Smooth muscle cell of the brain vasculature (primary cell): ENCODE measurements at regions not wholly inside any gene's neighbourhood (a gene's known extent, or its start where the extent isn't known, plus 50 kb on each side); places are given as distances from the start of the nearest gene placed in this dataset.

ENCODE experiments used
- DNase-seq: peaks from one replicate; pipeline ENCODE4 v3.0.0-alpha.2; 2012; ENCODE audit warnings: low read depth, low spot score

GRCh38 chr11:70501051-70501901 lies 102.9 kb downstream of the CTTN start:
- no peak for DNase-seq

DNA sequence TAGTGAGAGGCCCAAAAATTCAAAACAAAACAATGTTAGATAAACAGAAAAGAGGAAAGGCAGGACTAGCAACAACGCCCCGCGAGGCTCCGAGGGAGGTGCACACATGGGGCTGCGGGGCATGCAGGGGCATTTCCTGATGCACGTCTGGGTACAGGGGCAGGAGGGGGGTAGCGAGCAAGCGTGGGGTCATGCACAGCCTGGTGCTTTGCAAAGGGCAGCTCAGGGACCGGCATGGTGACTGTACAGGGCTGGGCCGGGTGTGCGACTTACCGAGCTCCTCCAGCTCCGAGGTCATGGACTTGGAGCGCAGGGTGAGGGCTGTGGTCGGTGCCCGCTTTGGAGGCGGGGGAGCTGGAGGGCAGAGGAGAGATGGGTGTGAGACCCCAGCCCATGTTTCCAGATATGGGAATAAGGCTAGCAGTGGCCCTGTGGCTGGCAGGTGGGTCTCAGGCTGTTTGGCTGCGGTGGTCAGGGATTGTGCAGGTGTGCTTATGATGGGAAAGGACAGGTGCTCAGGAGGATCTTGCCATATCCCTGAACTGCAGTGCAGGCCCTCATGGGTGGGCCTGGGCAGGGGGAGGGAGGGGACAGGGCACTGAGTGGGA lies 103.7 kb downstream of the CTTN start:
- DNase-seq: no peak

GRCh38 chr11:70502677-70503467 lies 104.5 kb downstream of the CTTN start:
- DNase-seq: no peak

- DNase-seq: no peak
These were observed 105.3 kb downstream of the CTTN start for GRCh38 chr11:70503468-70504221.

DNA sequence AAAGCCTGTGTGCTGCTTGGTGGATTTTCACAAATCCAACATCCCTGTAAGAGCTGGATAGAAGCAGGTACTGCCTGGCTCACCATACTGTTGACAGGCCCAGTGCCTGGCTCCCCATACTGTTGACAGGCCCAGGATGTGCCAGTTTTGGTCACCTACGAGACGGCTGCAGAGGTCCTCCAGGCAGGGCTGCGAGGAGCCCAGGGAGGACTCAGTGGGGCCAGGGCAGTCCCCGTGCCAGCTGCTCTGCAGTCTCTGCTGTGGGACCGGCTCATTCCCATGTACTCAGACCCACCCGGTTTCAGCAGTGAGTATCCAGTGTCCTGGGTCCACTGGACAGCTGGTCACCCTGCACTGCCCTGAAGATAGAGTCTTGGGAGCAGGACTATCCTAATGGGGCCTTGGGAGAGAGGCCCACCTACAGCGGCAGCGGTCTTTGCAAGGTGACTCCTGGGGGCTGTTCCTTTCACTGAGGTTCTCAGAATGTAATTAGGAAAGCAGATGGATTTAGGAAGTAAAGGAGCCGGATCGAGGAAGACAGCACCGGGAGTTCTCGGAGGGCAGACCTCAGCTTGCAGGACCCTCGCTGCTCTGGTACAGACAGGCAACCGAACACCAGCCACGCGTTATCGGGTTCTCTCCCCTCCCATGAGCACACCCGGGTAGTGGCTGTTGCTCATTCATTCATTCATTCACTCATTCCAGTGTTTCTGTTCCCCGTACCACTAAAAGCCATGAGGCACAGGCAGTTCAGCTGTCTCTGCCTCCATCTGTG lies 106.1 kb downstream of the CTTN start:
- no peak for DNase-seq

DNA sequence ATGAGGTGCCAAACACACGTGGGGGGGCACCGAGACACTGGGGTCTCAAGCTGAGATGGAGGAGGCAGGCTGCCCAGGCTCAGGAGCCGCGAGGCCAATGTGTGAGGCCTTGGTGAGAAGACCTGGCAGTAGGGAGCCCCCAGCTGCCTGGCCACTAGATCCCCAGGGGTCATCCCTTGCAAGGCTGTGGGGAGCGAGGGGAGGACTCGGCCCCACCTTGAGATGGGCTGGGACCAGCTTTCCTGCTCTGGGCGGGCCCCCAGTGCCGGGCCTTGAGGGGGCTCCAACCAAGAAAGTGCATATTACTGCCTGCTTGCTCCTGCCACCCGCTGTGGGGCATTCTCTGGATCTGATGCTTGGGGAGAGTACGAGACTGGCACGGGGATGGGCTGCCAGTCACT lies 107.0 kb downstream of the CTTN start:
- no peak for DNase-seq

- DNase-seq: no peak
These were observed 107.7 kb downstream of the CTTN start for GRCh38 chr11:70505761-70506657.

GRCh38 chr11:70506658-70506970 lies 108.3 kb downstream of the CTTN start:
- DNase-seq: no peak

DNA sequence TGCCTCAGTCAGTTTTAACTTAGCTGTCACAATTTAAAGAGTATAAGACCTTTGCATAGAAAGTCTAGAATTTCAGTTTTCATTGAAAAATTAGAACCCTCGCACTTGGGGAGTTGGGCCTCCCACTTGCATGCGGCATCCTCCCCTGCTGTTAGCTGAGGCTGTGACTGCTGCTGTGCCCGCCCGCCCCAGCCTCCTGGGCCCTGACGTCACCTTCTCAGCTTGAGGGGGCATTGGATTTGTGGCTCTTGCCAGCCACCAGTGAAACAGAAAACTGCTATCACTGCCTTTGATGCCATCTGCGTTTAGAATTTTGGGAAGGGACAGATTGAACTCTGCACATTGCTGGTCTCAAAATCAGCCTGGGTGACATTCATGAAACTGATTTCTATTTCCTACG lies 108.7 kb downstream of the CTTN start:
- no peak for DNase-seq

DNA sequence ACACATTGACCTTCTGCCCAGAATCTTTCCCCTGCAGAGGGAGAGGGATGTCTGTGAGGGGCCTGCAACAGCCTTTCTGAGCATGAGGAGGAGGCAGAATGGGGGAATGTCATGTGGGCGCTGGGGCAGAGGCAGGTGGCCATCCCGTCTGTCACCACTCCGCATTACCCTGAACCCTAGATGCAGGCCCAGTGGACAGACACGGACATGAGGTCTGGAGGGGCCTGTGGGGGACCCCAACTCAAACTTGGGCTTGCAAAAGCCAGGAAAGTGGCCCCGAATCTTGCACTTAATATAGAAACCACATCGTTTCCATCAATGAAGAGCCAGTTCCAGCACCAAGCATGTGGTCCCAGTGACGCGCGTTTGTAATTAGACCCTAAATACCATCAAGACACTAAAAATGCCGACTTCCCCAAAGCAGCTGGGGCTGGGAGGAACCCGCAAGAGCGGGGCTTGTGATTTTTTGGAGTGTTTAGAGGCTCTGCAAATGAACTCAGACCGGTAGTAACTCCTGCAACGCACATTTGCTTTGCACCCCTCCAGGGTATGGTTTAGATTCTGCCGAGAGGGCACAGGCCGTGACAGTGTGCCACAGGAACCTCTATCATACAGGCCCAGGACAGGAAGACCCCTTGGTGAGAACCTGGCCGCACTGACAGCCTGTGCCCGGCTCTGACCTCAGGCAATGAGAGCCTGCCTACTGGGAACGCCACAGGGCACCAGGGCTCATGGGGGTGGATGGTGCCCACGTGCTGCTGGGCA lies 109.3 kb downstream of the CTTN start:
- DNase-seq: no peak

DNA sequence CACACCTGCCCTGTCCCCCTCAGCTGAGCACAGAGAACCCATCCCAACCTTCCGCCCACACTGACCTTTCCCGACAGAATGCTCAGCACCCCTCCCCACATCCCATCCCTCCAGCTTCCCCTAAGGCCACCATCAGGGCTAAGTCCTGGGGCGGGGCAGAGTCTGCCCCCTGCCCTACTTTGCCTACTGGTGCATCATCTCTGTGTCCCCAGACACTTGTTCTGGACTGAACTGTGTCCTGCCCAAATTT lies 109.8 kb downstream of the CTTN start:
- no peak for DNase-seq

- DNase-seq: no peak
These were observed 111.1 kb downstream of the CTTN start for GRCh38 chr11:70509476-70509875.

DNA sequence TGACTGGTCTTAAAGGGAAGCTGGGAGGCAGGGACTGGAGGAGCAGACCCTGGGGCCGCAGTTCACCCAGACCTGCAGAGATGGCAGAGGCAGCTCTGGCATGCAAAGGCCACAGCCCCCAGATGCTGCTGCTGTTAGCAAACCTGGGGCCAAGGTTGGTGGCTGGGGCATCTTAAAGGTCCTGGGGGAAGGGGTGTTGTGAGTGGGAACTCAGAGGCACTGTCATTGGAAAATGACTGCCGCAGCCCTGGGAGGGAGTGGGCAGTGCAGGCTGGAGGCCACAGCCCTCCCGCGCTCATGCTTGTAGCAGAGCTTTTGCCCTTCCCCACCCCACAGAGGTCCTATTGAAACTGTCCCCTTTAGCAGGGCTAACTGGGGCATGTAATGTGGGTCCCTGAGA lies 111.8 kb downstream of the CTTN start:
- DNase-seq: no peak

- no peak for DNase-seq
These were observed 112.2 kb downstream of the CTTN start for GRCh38 chr11:70510571-70510970.

GRCh38 chr11:70511345-70511744 lies 113.0 kb downstream of the CTTN start:
- no peak for DNase-seq

- DNase-seq: no peak
These were observed 114.4 kb downstream of the CTTN start for GRCh38 chr11:70512716-70513115.

DNA sequence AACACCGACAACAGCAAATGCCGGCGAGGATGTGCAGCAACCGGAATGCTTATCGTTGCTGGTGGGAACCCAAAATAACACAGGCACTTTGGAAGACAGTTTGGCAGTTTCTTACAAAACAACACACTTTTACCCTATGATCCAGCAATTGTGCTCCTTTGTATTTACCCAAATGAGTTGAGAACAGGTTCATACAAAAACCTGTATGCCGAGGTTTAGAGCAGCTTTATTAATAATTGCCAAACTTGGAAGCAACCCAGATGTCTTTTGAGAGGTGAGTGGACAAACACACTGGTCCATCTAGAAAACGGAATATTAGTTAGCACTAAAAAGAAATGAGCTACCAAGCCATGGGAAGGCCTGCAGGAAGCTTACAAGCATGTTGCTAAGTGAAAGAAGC lies 118.9 kb downstream of the CTTN start:
- DNase-seq: no peak

GRCh38 chr11:70517988-70518907 lies 119.9 kb downstream of the CTTN start:
- DNase-seq: no peak

DNA sequence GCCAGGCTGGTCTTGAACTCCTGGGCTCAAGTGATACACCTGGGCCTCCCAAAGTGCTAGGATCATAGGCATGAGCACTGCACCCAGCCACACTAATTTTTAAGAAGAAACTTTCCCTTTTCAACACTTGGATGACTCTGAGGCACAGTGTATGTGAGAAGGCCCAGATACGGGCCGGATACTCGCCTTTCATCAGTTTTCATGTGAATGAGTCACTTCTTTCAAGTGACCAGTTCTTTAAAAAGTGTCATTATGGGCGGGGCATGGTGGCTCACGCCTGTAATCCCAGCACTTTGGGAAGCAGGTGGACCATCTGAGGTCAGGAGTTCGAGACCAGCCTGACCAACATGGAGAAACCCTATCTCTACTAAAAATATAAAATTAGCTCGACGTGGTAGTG lies 120.8 kb downstream of the CTTN start:
- DNase-seq: no peak
